Renal cortex interstitium (tissue), 11 donors: ENCODE measurements at regions not wholly inside any gene's neighbourhood (a gene's known extent, or its start where the extent isn't known, plus 50 kb on each side); places are given as distances from the start of the nearest gene placed in this dataset.
A peak's percentile ranks its signal among the peaks of the same experiment; 100 is the strongest.
"Not testable (repeated sequence)": the region's sequence is repeated elsewhere in the genome, so short reads cannot be mapped to it uniquely, and the experiment has no call there.

ENCODE experiments used
- DNase-seq, 11 donors: peaks; one replicate each; pipeline ENCODE4 v3.0.0-alpha.2; 2013; ENCODE audit warnings: low read depth in 9 of 11, low spot score in 4 of 11; ENCODE audit errors: extremely low read depth in 1 of 11

DNA sequence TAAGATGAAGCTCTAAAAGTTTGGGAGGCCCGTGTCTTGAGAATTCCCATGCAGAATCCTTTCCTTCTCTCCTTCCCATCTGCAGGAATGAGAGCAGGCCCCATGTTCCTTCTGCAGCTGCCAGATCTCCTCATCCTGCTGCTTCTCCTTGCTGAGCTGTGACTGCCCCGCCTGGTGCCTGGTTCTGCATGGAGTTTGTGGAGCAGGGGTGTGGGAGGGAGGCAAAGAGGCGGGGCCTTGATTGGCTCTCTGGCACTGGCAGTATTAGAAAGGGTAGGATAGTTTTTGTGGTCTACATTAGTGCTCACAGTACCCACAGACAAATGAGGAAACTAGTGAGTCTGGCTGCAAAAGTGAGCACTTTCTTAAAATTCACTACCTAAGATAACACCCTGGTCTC is 91.1 kb upstream of the CLPB start:
- DNase-seq, result no peak

DNA sequence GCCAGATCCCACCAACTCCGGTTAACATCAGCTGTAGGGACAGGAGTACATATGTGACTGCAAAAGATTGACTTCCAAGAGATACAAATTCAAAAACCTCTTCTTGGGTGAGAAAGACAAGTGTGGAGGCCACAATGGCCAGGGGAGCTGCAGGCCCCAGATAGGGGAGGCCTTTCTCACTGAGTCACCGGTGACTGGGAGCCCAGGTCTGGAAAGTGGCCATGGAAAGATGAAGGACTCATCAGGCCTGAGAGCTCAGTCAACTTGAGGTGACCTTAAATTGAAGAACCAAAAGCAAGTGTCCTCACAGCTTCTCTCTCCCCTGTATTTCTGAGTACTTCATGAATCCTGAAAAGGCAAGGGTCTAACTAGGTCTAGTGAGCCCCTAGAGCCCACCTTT is 90.4 kb upstream of the CLPB start:
- no peak for DNase-seq

DNA sequence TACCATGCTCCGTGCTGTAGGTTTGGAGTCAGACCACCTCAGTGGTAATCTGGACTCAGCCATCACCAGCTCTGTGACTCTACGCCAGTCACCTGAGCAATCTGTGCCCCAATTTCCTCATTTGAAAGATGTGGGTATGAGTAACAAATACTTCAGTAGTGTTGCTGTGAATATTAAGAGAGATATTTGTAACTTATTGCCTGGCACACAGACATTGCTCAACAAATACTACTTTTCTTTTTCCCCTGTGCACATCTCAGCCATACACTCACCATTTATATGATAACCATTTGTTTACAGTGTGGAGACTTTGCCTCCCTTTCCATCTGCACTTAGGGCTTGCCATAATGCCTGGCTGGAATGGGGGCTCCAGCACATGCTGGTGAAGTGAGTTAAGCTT is 89.7 kb upstream of the CLPB start:
- no peak for DNase-seq

GRCh38 chr11:72522186-72522585 is 87.9 kb upstream of the CLPB start:
- DNase-seq, result no peak

DNA sequence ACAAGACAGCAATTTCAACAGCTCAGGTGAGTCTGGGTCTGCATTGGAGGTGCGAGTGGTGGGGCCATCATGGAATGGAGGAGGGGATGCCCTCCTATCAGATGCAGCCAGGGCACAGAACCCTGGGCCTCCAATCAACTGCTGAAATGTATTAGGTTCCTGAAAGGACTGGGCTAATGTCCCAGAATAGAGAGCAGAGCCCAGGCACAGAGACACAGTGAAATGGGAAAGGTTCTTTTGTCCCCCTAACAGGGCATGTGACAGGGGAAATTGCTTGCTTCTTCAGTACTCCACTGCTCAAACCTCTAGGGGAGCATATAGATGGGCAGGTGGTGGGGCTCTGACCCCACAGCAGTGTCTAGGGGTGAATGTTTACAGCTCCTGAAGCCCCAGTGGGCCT is 87.3 kb upstream of the CLPB start:
- DNase-seq, result no peak

- no peak for DNase-seq
Observed at GRCh38 chr11:72520815-72521214, 86.5 kb upstream of the CLPB start.

- not testable (repeated sequence) for DNase-seq
Observed at GRCh38 chr11:72519882-72520281, 85.6 kb upstream of the CLPB start.

DNA sequence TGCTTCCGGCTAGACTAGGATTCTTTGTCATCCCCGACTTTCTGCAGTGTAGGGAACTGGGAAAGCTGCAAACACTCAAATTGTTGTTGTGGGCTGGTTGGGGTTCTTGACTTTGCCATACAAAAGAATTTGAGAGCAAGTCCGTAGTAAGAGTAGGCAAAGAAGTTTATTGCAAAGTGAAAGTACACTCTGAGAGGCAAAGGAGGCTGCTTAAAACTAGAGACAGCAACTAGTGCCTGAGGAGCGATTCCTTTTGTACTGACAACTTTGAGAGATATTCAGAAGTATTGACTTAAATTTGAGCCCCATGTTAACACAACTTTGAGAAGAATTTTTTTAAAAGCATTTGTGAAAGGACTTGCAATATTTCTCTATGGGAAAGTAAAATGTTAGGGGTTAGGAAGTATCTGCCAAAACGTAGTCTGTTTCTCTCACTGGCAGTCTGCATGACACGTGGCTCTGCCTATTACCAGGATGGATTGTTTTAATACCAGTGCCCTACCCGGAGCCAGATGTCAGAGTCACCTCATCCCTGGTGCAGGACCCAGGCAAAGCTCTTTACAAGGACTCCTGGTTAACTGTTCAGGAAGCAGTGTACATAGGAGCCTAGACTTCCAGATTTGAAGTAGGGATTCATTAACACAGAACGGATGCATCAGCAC is 85.0 kb upstream of the CLPB start:
- no peak for DNase-seq

- DNase-seq, result no peak
Observed at GRCh38 chr11:72514331-72514730, 80.0 kb upstream of the CLPB start.

DNA sequence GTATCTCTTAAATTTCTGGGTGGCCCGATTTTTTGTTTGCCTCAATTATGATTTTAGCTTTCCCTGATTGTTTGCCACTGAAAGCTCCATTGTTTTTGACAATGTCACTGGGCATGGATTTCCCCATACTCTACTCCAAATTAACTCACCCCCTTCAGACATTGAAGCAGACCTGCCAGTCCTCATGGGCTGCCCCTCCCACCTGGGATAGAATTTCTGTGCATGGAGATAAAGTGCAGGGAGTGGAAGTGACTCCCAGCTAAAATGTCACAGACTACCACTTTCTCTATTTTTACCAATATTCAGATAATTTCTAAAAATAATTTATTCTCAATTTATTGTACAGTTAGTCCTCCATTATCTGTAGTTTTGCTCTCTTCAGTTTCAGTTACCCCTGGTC is 79.1 kb upstream of the CLPB start:
- DNase-seq, result no peak

DNA sequence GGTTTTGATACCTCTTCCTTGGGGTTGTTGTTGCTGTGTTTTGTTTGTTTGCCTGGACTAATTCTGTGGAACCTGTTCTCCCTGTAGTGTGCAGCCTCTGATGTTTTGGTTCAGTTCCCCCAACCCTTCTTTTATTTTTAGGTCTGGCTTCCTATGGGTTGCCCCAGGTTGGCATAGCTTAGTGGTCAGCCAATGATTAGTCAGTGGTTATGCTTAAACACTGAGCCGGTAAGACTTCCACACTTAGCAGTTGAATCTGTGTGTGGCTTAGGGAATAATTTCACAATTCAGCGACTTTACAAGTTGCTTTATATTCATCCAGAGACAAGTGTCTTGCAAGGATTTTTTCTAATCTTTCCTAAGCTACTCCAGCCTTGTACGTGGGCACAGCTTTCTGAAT is 78.6 kb upstream of the CLPB start:
- DNase-seq, result peak in 1 of 11 donors; percentile 17

DNA sequence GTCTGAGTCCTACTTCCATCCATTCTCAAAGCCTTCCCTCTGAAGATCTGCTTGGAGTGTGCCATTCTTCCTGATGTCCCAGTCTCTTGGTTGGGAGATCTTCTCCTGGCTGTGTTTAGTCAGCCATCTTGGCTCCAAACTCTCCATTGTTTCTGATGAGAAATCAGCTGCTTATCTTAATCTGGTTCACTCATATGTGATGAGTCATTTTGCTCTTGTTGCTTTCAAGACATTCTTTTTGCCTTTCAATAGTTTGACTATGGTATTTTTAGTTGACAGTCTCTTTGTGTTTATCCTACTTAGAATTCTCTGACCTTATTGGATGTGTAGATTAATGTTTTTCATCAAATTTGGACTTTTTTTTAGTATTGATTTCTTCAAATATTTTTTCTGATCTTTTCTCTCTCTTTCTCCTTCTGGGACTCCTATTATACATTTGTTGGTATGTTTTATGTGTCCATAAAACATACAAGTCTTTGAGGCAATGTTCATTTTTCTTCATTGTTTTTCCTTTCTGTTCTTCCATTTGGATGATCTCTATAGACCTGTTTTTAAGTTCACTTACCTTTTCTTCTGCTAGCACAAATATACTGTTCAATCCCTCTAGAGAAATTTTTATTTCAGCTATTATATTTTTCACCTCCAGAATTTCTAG is 77.2 kb upstream of the CLPB start:
- DNase-seq, result no peak

DNA sequence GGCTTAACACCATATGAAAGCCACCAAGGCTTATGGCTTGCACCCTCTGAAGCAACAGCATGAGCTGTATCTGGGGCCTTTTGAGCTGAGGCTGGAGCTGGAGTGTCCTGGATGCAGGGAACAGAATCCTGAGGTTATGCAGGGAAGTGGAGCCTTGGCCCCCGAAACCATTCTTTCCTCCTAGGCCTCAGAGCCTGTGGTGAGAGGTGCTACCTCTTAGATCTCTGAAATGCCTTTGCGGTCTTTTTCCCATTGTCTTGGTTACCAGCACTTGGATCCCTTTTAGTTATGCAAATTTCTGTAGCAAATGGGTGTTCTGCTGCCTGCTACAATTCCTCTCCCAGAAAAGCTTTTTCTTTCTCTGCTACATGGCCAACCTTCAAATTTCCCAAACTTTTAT is 72.7 kb upstream of the CLPB start:
- no peak for DNase-seq

DNA sequence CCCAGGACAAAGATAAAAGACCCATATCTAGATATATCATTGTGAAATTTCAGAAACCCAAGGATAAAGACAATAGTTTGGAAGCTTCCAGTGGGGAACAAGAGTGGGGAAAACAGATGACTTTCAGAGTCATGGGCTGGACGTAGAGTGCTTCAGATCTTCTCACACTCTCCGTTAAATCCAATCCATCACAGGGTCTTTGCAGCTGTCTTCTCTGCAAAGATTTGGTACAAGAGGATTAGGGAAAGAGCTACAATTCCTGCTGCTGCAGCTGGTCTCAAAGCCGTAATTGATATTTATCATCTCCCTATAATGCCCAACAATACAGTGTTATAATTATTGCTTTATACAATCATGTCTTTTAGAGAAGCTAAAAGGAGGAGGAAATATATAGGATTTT is 63.4 kb upstream of the CLPB start:
- DNase-seq, result no peak

DNA sequence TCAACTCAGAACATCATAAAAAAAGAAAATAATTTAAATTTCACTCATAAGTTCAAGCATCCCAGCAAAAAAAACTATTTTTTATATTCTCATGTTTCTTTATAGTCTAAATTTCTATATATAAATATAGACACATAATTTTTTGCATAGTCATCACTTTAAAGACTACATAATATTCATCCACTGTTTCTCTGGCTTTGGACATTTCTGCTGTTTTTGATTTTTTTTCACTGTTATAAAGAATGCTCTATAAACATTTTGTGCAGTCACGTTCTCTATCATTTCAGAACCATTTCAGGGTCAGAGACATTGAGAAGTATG is 59.7 kb upstream of the CLPB start:
- DNase-seq, result no peak

GRCh38 chr11:72493426-72494108 is 59.2 kb upstream of the CLPB start:
- DNase-seq, result no peak

DNA sequence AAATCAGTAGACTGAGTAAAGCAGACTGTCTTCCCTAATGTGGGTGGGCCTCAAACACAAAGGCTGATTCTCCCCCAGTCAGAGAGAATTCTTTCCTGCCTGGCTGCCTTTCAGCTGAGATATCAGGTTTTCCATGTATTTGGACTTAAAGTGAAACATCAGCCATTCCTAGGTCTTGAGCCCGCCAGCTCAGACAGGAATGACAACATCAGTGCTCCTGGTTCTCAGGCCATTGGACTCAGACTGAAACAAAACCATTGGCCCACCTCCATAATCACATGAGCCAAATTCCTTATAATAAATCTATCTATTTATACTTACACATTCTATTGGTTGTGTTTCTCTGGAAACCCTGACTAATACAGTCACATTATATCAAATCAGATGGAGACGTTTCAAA is 56.7 kb upstream of the CLPB start:
- DNase-seq, result no peak
